Stimulated activated CD8-positive, alpha-beta memory T cell treated with anti-CD3 and anti-CD28 coated beads, Interleukin-15, amount 100 ng/mL, for 48 hours (primary cell): ENCODE measurements at regions not wholly inside any gene's neighbourhood (a gene's known extent, or its start where the extent isn't known, plus 50 kb on each side); places are given as distances from the start of the nearest gene placed in this dataset.

Experiments
- DNase-seq, 2 donors: peaks; one replicate each; pipeline ENCODE4 v3.0.0-alpha.2; 2020; ENCODE audit warnings: low read depth in 2 of 2

DNA sequence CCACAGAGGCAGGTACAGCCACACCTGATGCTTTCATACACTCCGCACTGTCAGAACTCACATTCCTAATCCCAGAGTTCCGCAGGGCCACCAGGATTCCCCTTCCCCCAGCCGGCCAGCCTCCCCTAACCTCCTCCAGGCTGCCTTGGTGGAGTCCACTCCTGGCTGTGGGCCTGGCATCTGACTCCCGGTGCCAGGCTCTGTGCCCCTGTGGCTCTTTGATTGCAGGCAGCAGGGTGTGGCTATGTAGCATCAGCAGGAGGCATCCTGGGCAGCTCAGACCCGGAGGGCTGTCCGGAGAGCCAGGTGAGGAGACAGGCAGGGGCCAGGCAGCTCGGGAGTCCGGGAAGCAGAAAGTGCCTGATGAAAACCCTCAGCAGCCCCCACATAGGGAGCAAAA is 1432.9 kb downstream of the BRD1 start:
- no peak for DNase-seq

DNA sequence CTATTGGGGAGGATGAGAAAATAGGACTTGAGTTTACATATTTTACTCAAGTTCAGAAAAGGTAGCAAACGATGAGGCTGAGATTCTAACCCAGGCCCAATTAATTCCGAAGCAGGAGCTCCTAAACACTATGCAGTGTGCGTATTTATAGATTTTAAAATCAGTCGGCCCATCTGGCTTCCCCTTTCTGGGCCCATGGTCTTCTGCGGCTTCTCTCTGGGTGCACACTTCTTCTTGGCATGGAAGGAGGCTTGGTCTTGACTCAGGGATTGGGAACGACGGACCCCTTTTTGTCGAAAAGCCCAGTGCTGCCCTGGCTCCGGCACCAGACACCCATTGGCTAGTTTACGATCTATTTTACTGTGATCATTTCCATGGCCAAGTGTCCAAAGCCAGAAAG is 1433.8 kb downstream of the BRD1 start:
- DNase-seq, result no peak

DNA sequence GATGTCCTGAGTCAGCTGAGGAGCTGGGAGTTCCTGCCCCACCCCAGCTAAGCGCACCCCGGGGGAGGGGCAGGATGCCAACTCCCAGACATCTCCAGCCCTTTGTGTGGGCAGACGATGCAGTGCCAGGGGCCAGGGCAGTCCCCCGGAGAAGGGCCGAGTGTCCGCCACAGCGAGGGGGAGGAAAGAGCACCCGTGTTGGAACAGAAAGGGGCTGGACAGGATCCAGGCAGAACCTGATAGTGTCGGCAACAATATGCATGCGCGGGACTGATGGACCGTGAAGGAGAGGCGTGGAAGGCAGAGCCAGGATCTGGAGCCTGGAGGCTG is 1434.7 kb downstream of the BRD1 start:
- DNase-seq, result no peak

DNA sequence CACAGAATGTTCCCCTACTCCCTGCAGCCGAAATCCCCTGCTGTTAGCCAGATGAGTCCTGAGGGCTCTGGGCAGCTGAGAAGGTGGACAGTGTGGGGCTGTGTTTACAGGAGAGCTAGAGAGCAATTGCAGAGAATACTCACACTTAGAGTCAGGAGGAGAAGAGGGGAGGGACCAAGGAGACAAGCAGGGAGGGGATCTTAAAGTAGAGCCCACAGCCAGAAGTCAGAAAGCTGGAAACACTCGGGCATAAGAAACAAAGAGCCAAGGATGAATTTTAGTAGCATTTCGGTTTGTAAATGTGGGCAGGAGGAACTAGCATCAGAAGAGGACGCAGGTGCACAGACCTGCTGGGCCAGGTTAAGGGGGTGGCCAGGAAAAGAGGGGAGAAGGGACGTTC is 1435.9 kb downstream of the BRD1 start:
- DNase-seq, result no peak

DNA sequence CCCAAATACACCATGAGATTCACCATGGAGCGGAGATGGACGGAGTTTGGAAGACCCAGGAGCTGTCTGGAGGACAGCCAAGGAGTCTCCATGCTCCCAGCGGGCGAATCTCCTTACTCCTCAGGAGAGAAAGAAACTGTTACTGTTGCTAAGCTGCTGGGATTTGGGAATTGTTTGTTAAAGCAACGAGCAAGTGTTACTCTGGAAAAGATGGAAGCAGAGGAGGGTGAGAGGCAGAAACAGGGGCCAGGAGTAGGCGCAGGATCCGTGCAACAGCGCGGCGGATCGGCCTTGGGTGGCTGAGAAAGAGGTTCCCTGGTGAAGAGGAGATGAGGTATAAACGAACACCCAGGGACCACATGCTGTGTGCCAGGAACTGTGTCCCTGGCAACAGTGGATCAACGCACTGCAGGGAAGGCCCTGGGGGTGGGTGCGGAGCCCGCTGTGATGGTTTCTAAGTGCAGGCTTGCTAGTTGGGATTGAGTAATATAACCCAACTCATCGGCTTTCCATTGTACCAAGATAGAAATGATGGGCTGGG is 1436.4 kb downstream of the BRD1 start:
- DNase-seq, result no peak

DNA sequence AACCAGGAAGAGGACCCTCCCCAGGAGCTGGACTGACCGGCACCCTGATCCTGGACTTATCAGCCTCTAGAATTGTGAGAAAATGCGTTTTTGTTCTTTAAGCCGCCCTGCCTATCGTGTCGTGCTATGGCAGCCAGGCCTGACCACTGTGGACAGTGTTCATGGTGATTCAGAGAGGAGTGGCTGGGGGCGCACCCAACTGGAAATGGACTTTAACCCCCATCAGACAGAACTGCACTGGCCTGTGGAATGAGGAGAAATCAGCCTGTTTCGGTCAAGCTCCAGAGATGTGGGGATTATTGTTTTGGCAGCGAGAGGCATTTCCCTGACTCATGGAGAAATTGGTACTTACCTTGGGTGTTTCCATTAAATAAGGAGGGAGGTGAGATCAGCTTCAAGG is 1437.8 kb downstream of the BRD1 start:
- DNase-seq, result no peak

DNA sequence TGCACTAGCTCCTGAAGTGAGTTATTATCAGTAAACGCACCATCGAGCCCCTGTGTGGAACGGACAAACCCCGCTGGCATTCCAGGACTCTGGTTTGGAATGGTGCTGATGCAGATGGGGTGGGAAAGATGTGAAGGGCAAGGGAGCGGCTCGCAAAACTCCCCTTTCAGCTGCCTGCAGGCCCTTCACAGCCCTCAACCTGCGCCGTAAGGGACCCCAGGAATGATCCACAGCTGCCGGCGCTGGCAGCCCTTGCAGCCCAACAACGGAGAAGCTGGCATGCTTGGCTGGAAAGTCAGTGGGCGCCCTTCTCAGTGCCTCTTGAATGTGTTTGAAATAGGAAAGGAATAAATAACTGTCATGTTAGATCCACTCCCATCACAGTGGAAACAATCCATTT is 1445.5 kb downstream of the BRD1 start:
- DNase-seq, result no peak

DNA sequence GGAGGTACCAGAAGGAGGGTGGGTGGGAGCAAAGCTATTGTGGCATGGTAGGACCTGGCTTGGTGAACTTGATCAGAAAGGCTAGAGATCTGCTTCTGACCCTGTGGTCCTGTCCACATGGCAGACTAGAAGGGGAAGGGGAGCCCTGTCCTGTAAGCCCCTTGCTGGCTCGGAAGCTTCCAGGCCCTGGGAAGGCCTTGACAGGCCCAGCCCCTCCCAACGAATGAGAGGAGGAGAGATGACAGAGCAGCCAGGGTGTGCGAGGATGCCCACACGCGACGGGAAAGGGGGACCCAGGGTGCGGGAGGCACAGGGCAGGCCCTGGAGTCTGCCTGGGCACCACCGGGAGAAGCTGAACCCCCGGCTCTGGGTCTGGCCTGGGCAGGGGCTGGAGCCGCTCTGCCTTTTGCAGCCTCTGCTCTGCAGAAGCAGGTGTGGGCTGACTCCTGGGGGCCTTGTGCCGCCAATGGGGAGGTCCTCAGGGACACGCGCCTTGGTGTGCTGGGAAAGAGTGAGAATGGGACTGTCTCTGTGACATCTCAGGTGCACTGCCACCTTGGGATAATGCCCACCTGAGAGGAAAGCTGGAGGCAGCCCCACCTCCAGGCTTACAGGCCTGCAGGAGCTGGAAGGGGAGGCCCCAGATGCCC is 1447.5 kb downstream of the BRD1 start:
- no peak for DNase-seq

DNA sequence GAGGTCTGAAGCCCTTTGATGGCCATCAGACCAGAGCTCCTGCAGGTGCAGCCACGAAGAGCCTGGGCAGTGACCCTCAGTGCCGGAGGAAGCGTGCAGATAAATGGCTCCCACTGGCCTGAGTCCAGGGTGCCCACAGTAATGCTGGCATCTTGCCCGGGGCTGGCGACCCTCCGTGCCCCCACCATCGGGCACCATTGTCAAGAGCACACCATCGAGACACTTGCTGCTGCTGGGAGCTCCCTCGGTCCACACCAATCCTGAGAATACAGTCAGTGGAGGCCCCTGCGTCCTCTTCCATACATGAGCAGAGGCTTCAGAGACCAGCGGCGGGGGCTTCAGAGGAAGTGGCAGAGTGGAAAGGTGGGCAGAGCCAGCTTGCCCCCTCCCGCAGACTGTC is 1448.3 kb downstream of the BRD1 start:
- DNase-seq, result no peak

DNA sequence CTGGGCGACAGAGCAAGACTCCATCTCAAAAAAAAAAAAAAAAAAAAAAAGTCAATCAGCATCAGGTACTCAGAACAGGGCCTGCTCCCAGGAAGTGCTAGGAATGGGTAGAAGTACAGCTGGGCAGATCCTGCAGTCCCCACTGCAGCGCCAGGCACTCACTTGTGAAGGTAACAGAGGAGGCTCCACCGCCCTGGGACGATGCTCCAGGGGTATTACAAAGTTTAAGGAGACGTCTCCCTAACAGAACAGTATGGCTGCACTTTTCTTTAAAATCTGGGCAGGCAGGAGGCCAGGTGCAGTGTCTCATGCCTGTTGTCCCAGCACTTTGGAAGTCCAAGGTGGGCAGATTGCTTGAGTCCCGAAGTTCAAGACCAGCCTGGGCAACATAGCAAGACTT is 1449.0 kb downstream of the BRD1 start:
- no peak for DNase-seq

DNA sequence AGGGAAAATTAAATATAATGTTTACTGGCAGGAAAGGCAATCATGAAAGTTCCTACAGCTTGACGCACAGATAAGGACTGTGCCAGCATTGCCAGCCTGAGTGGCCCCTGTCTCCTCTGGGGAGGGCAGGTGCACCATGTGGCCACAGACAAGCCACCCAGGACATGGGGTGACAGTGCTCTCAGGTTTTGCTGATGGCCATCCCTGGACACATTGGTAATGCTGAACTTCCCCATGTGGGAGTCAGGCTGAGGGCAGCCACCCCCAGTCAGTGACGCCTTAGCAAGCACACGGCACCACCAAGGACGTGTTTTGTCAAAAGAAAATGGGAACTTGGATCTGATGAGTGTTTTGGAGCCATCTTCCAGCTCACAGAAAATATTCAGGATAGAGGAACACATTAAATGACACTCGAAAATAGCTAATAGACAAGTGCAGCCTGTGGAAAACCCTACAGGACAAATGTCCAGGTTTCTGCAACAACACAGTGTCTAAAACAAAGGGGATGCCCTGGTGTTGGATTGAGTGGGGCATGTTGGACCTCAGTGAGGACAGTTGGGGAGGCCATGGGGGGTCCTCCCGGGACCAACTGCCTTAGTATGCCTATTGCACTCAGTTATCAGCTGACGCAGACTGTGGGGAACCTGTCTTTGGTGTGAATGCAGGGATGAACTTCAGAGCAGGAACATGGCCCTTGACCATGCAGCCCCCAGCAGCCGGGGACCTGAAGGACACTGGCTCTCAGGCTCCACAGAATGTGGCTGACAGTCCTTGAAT is 1450.5 kb downstream of the BRD1 start:
- no peak for DNase-seq

DNA sequence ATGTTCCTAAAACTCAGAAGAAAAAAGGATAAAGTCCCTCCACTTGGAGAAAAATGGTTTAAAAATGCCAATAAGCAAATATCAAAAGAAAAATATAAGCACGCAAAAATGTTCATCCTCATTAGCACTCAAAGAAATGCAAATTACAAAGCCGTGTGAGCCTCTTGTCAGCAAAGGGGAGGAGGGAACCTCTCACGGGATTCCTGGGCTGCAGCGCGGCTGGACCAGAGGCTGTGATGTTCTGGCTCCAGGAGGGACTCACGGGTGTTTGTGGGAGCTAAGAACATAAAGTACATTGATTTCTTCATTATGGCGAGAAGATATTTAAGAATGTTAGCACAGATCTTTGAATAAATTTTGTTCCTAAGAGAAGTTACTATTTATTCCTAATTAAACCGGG is 1451.2 kb downstream of the BRD1 start:
- DNase-seq, result no peak

DNA sequence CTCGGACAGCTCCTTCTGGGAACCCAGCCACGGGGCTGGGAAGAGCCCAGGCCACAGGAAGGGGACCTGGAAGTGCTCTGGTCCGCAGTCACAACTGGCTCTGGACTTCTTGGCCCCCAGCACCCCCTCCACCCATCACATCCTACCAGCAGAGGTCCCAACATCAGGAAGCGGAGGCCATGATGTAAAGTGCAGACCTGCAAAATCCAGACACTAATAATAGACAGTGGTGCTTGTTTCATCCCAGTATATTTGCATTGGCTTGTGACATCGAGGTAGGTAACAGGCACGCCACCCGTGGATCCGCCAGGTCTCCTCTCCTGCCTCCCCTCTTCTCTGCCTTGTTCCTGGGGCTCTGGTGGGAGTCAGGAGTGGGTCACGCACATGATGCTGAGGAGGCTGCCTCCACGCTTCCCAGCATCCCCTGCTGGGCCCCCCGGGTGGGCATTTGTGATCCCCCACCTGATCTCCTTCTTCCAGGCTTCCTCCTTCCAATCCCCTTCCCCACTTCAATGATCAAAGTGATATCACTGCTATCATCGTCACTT is 1454.0 kb downstream of the BRD1 start:
- DNase-seq, result no peak

DNA sequence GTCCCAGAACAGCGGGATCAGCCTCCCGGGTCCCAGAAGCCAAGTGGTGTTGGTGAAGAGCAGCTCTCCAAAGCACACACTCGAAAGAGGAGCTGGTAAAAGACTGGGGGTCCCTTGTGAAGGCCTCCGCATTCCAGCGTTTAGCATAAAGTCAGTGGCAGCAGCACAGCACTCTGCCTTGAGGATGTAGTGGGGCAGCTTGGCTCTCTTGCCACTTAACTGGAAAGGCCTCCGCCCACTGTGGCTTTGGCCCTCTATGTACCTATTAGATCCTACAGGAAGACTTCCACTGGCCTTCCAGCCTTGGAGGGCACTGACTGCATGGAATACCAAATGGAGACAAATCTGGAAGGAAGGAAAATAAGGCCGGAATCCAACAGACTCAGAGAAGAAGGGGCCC is 1455.3 kb downstream of the BRD1 start:
- DNase-seq, result no peak

DNA sequence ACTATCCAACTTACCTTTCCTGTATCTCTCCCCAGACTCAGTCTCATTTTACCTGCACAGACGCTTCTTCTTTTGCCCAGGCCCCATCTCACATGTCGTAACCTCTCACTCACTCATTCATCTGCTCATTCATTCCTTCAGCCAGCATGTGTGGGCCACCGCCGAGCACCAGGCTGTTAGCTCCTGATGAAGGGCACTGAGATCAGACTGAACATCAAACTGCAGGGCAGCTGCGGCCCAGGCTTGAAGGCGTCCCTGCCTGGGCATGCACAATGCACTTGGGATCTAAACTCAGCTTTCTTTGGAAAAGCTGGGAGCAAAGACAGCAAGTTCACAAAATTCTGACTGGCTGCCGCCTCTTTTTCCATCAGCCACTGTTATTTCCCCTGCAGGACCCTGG is 1456.3 kb downstream of the BRD1 start:
- DNase-seq, result no peak

DNA sequence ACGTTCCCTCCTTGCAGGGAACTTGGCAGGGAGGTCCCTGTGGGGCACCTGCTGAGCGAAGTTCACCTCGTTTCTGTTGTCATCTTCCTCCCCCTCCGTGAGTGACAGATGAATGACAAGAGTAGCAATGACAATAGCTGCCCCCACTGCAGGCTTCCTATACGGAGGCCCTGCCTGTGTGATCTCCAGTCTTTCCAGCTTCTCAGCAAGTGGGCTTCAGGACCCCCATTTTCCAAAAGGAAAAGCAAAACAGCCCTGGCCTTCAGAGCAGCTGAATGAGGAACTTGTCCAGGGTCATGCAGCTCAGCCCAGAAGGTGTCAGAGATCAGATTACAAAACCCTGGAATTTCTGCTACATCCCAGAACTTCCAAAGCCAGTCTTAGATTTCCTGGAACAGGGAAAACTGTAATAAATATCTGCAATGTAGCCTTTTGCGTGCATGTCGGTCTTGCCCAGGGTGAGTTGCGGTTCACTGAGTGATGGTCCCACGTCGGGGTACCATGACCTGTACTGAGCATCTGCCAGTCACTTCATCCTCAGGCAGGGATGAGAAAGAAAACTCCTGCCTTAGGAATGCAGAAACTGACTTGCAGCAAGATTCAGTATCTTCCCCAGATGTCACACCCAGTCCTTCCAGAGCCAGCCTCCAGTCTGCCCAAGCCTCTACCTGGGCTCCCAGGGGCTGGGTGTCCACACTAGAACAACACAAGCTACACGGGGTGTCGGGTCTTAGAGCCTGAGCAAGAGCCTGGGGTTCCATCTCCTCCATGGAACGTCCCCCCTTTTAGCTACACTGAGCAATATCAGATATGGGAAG is 1457.0 kb downstream of the BRD1 start:
- DNase-seq, result no peak

DNA sequence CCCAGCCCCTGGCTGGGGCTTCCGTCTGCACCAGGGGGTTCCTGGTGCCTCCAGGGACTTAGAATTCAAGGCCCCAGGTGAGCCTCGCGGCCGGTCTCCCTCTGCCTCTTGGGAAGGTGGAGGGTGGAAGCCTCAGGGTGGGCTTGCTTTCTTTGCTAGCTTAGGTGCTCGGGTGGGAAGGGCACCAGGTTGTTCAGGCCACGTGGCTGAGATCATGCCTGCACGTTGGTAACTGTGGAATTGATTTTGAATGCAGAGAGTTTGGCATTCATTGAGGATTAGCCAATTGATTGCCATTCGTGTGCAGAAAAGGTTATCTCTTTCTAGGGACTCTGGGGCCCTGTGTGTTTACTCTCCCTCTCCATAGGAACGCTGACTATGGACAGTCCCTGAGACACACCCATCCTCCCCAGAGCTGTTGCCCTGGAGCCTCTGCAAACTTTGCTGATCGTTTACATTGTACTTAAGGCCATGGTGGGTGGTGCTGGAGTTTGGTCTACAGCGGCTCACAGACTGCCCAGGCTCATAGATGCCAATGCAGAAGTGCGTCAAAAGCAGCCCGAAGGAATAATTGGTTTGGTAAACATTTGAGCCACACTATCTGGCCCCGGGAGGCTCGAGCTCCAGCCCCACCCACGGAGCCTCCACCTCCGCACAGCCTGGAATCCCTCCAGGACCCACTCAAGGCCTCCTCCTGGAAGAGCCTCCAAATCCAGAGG is 1457.7 kb downstream of the BRD1 start:
- DNase-seq, result no peak

DNA sequence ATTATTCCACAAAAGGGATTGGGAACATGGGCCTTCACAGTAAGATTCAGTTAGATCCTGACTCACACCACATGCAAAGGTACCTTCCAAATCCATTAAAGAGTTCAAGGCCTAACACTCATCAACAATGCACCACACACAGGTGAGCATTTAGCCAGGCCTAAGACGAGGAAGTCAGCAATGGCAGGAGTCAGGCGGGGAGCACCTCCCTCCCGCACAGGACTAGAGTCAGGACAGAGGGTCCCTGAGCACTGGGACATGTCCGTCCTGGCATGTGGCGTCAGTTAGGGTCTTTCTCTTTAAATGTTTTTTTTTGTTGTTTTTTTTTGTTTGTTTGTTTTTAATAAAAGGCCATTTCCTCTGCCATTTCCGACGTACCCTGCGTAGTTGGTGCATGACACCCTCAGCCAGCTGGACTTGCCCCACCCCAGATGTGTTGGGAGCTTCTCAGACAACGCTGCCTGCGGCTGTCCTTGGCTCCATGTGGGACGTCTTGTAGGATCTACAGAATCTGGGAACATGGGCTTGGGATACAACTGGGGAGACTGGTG is 1458.6 kb downstream of the BRD1 start:
- no peak for DNase-seq

DNA sequence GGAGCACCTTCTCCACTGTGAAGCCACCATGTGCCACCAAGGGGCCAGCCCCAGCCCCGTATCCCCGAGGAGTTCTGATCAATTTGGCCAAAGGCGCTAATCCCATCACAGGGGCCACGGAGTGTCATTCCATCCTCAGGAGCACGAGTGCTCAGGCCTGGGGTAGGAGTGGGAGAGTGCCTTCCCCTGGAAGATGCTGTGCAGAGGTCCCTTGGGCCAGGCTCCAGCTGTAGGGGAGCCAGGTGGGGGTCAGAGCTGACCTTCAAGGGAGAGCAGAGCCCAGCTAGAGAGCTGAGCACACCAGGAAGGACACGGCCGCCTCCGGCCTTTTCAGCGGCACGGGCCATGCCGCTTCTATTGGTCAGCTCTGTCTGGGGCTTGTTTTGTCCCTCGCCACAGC is 1459.9 kb downstream of the BRD1 start:
- DNase-seq, result no peak

DNA sequence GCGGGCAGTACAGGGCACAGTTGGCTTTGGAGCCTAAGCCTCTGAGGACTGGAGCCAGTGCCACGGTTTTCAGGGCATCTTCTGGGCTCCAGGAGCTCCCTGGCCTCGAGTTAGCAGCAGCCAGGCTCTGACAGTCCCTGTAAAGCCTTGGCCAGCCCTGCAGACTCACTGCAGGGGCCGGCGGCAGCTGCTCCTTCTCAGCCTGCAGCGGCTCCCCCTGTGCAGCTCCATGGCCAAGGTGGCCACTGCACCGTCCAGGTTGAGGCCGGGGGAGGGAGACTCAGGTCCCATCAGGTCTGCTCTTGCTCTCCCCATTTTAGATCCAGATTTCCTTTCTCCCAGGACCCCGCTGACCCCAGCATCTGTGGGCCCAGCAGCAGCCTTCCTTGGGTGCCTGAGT is 1461.1 kb downstream of the BRD1 start:
- DNase-seq, result no peak

DNA sequence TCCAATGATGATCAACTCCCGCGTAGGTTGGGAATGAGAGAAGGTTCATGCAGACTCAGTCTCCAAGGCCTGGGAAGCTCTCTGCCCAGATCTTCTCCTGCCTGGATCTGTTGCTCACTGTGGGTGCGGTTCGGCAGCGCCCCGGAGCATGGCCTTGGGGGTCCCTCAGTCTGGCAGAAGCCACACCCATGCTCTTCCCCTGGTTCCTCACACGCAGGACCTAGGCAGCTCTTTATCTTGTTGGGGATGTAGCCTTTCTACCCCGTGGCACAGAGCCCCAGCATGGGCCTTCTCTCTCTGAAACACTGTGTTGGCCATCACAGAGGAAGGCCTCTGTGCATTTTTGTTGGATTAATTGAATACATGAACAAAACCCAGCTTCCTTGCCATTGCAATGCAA is 1461.6 kb downstream of the BRD1 start:
- DNase-seq, result no peak

DNA sequence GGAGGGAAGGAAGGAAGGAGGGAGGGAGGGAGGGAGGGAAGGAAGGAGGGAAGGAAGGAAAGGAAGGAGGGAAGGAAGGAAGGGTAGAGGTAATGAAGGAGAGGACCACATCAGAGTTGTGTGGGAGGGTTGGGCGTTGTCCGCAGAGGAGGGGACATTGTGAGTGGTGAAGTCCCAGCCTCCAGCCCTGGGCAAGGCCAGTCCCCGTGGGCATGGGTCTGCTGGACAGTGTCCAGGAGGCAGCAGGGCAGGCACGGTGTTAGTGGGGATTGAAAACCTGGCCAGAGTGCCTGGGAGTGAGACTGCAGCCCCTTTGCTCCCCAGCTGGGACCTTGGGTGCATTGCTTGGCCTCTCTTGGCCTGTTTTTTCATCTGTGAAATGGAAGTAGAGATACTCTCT is 1462.3 kb downstream of the BRD1 start:
- DNase-seq, result no peak
